B cell (primary cell): ENCODE measurements at regions not wholly inside any gene's neighbourhood (a gene's known extent, or its start where the extent isn't known, plus 50 kb on each side); places are given as distances from the start of the nearest gene placed in this dataset.

Source experiments
- ATAC-seq: fragments of 200-7000 bp; cut with Tn5 transposase; one replicate; pipeline ENCODE4 v1.10.0; 2021; ENCODE audit warnings: low read depth, mild to moderate bottlenecking, moderate number of reproducible peaks, moderate library complexity
- CTCF ChIA-PET: fragments of 350-600 bp; sonication (Branson Sonifier 250); formaldehyde crosslinking; loops from one replicate; lab custom pipeline; 2021; ENCODE audit warnings: antibody characterized with exemption, inconsistent platforms; lab: Charles Lee
- POLR2A ChIA-PET: fragments of 350-600 bp; sonication (Branson Sonifier 250); formaldehyde crosslinking; loops from one replicate; lab custom pipeline; 2021; ENCODE audit warnings: antibody characterized with exemption; lab: Charles Lee
- DNase-seq: peaks from one replicate; pipeline ENCODE4 v3.0.0; 2013
- H2AFZ ChIP-seq: 2 replicates; pipeline ENCODE4 v1.6.1; 2012; ENCODE audit warnings: mild to moderate bottlenecking, low read depth, low read length; ENCODE audit not compliant: insufficient read depth, poor library complexity, severe bottlenecking
- H3K27ac ChIP-seq, 2 donors: 1 replicate in 1 of 2; 2 replicates in 1 of 2; pipeline ENCODE4 v1.5.1; 2012 to 2013; ENCODE audit warnings: low read length in 2 of 2, mild to moderate bottlenecking in 2 of 2, moderate library complexity in 1 of 2
- H3K27me3 ChIP-seq, 4 experiments: fragments of 200-600 bp in 1 of 4; sonication (generic) in 1 of 4; replicated peaks in 1 of 4; 1 replicate in 2 of 4; 2 replicates in 2 of 4; pipeline versions ENCODE4 v1.6.1 to v1.7.0; 2013 to 2016; ENCODE audit warnings: low read length in 3 of 4, mild to moderate bottlenecking in 2 of 4, mixed read lengths in 1 of 4, moderate library complexity in 1 of 4; ENCODE audit not compliant: insufficient read depth in 4 of 4, control insufficient read depth in 3 of 4; ENCODE audit errors: control extremely low read depth in 1 of 4
- H3K36me3 ChIP-seq, 2 experiments: replicated peaks in 1 of 2; 1 replicate in 1 of 2; 2 replicates in 1 of 2; pipeline versions ENCODE4 v1.6.1 to v1.7.1; 2013; ENCODE audit warnings: low read length in 1 of 2; ENCODE audit not compliant: insufficient read depth in 2 of 2, control insufficient read depth in 1 of 2; ENCODE audit errors: control extremely low read depth in 1 of 2, extremely low read depth in 1 of 2
- H3K4me1 ChIP-seq, 2 donors: fragments of 200-600 bp in 1 of 2; sonication (generic) in 1 of 2; 1 replicate in 1 of 2; 2 replicates in 1 of 2; pipeline versions ENCODE4 v1.5.1 to v1.6.1; 2013 to 2017; ENCODE audit warnings: low read length in 2 of 2; ENCODE audit not compliant: control insufficient read depth in 2 of 2, insufficient read depth in 2 of 2
- H3K4me2 ChIP-seq: replicated peaks from 2 replicates; pipeline ENCODE3; 2012; ENCODE audit warnings: mild to moderate bottlenecking, low read depth, low read length; ENCODE audit not compliant: poor library complexity, severe bottlenecking
- H3K4me3 ChIP-seq, 5 experiments: fragments of 200-600 bp in 1 of 5; sonication (generic) in 1 of 5; 1 replicate in 3 of 5; 2 replicates in 2 of 5; pipeline versions ENCODE4 v1.5.1 to v1.7.0; 2011 to 2016; ENCODE audit warnings: low read length in 4 of 5, mild to moderate bottlenecking in 4 of 5, low read depth in 2 of 5, control low read depth in 1 of 5, moderate library complexity in 1 of 5; ENCODE audit not compliant: insufficient read depth in 1 of 5; ENCODE audit errors: control extremely low read depth in 1 of 5, extremely low read depth in 1 of 5
- H3K79me2 ChIP-seq: fragments of 200-600 bp; sonication (generic); one replicate; pipeline ENCODE4 v1.6.0; 2016; ENCODE audit warnings: low read length; ENCODE audit not compliant: control insufficient read depth, insufficient read depth
- H3K9ac ChIP-seq: fragments of 200-600 bp; sonication (generic); 2 replicates; pipeline ENCODE4 v1.6.1; 2017; ENCODE audit warnings: mild to moderate bottlenecking, low read length, moderate library complexity
- H3K9me3 ChIP-seq, 3 donors: one replicate each; pipeline versions ENCODE4 v1.6.1 to v1.7.1; 2013; ENCODE audit warnings: low read length in 2 of 3; ENCODE audit not compliant: control insufficient read depth in 2 of 3, insufficient read depth in 1 of 3; ENCODE audit errors: control extremely low read depth in 1 of 3
- H4K20me1 ChIP-seq: 2 replicates; pipeline ENCODE4 v1.6.0; 2012; ENCODE audit warnings: mild to moderate bottlenecking, low read length; ENCODE audit not compliant: insufficient read depth, control insufficient read depth, poor library complexity, severe bottlenecking
- H3K27ac Mint-ChIP-seq: one replicate; pipeline ENCODE4 v1.8.0; 2021; ENCODE audit warnings: mixed read lengths
- H3K27me3 Mint-ChIP-seq: one replicate; pipeline ENCODE4 v1.8.0; 2021; ENCODE audit warnings: mixed read lengths
- H3K4me1 Mint-ChIP-seq: one replicate; pipeline ENCODE4 v1.8.0; 2021; ENCODE audit warnings: mixed read lengths
- H3K4me3 Mint-ChIP-seq: one replicate; pipeline ENCODE4 v1.8.0; 2021; ENCODE audit warnings: mixed read lengths
- H3K9me3 Mint-ChIP-seq: one replicate; pipeline ENCODE4 v1.8.0; 2022; ENCODE audit warnings: mixed read lengths; ENCODE audit not compliant: insufficient read depth
- EZH2 ChIP-seq: IDR thresholded peaks from 2 replicates; pipeline ENCODE4 v1.6.1; 2012; ENCODE audit warnings: borderline replicate concordance, low read depth, mild to moderate bottlenecking, moderate library complexity, low read length; ENCODE audit not compliant: insufficient read depth, poor library complexity, severe bottlenecking
- WGBS: methylation state at CpG from one replicate; pipeline ENCODE4 v1.1.5; 2013; ENCODE audit warnings: missing lambda C conversion rate; ENCODE audit not compliant: insufficient coverage; 5-methylcytosine and 5-hydroxymethylcytosine counted together
- intact Hi-C: fragments of 100-400 bp; cut with micrococcal nuclease; formaldehyde crosslinking; loops from one replicate; pipeline ENCODE4 v1.10.0; 2022
- TF ChIP-seq, protein P1 (sequence below): fragments of 200-600 bp; IDR thresholded peaks from one replicate; pipeline ENCODE4 v1.8.0; 2022; ENCODE audit warnings: antibody characterized with exemption, mild to moderate bottlenecking

GRCh38 chr7:63023182-63023787 is 975.4 kb upstream of the ZNF722 start:
- Histone ChIP-seq H3K4me3 (no peak overlapping the region), H3K27me3 (no peaks in the 10 kb centered on the region), H3K4me1 (no peaks in the 10 kb centered on the region), H3K27ac (no peak overlapping the region), H4K20me1 (no peaks in the 10 kb centered on the region), H3K79me2 (no peaks in the 10 kb centered on the region), H2AFZ (no peak overlapping the region), H3K36me3 (no peaks in the 10 kb centered on the region), H3K9me3 (peaks cover 0 to 34% (median 0%) of the 10 kb centered on the region in 3 donors), H3K9ac (no peak overlapping the region), H3K4me2 (no peak overlapping the region)
- intact Hi-C loops = no loop called here
- TF ChIP-seq, protein P1, sequence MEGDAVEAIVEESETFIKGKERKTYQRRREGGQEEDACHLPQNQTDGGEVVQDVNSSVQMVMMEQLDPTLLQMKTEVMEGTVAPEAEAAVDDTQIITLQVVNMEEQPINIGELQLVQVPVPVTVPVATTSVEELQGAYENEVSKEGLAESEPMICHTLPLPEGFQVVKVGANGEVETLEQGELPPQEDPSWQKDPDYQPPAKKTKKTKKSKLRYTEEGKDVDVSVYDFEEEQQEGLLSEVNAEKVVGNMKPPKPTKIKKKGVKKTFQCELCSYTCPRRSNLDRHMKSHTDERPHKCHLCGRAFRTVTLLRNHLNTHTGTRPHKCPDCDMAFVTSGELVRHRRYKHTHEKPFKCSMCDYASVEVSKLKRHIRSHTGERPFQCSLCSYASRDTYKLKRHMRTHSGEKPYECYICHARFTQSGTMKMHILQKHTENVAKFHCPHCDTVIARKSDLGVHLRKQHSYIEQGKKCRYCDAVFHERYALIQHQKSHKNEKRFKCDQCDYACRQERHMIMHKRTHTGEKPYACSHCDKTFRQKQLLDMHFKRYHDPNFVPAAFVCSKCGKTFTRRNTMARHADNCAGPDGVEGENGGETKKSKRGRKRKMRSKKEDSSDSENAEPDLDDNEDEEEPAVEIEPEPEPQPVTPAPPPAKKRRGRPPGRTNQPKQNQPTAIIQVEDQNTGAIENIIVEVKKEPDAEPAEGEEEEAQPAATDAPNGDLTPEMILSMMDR = no peak
- no peak for TF ChIP-seq EZH2
- no peak overlapping the region for H3K4me3 Mint-ChIP-seq
- H3K9me3 Mint-ChIP-seq = peaks cover 13% of the 10 kb centered on the region
- ChIA-PET POLR2A (no interaction called here), CTCF (no interaction called here)
- H3K27me3 Mint-ChIP-seq = no peaks in the 10 kb centered on the region
- no peaks in the 10 kb centered on the region for H3K4me1 Mint-ChIP-seq
- WGBS = 89% methylated on average over 7 of the region's 7 CpGs
- ATAC-seq (no peak), DNase-seq (no peak)
- H3K27ac Mint-ChIP-seq = no peak overlapping the region

DNA sequence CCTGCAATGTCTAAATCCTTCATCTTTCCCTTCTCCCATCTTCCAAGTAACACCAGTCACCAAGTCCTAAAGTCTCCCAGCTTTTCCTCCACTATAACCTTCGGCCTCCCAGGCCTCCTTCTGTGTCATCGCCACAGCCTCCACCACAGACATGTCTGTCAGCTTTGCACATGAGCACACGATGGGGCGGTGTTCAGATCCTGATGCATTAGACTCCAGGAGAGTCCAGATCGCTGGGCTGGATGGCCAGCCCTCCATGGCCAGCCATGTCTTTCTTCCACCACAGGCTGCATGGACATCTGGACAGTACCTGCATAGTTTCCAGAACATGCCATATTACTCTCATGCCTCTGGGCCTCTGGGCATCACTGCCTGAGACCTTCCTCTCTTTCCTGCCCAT is 974.2 kb upstream of the ZNF722 start:
- CTCF ChIA-PET = no interaction called here
- DNase-seq = no peak
- no peak overlapping the region for H3K4me3 Mint-ChIP-seq
- H3K9me3 Mint-ChIP-seq = peaks cover 10% of the 10 kb centered on the region
- no peak for TF ChIP-seq EZH2
- TF ChIP-seq, protein P1 = no peak
- ATAC-seq = no peak
- H3K4me2 ChIP-seq = no peak overlapping the region
- H3K36me3 ChIP-seq = no peaks in the 10 kb centered on the region
- H3K27ac Mint-ChIP-seq = no peak overlapping the region
- no peaks in the 10 kb centered on the region for H3K79me2 ChIP-seq
- peaks cover 0 to 41% (median 0%) of the 10 kb centered on the region in 3 donors for H3K9me3 ChIP-seq
- no peaks in the 10 kb centered on the region for H3K27me3 Mint-ChIP-seq
- no peak overlapping the region for H3K4me3 ChIP-seq
- H3K9ac ChIP-seq = no peak overlapping the region
- no peaks in the 10 kb centered on the region for H3K27me3 ChIP-seq
- no peaks in the 10 kb centered on the region for H3K4me1 ChIP-seq
- WGBS = 80% methylated on average over 5 of the region's 5 CpGs
- H3K27ac ChIP-seq = no peak overlapping the region
- no peaks in the 10 kb centered on the region for H4K20me1 ChIP-seq
- intact Hi-C loops = no loop called here
- no peaks in the 10 kb centered on the region for H3K4me1 Mint-ChIP-seq
- POLR2A ChIA-PET = no interaction called here
- H2AFZ ChIP-seq = no peak overlapping the region
